HG02678 (cell line): ENCODE measurements at regions not wholly inside any gene's neighbourhood (a gene's known extent, or its start where the extent isn't known, plus 50 kb on each side); places are given as distances from the start of the nearest gene placed in this dataset.

Experiments used
- ATAC-seq: cut with Tn5 transposase; IDR thresholded peaks from one replicate; pipeline ENCODE4 v1.9.1; 2021; ENCODE audit warnings: mild to moderate bottlenecking, moderate library complexity; ENCODE audit not compliant: unreplicated experiment

- no peak for ATAC-seq
Observed at GRCh38 chr16:52237823-52238222, 309.1 kb downstream of the TOX3 start.

GRCh38 chr16:52235186-52235585 is 311.8 kb downstream of the TOX3 start:
- ATAC-seq, result no peak

GRCh38 chr16:52234626-52235025 is 312.3 kb downstream of the TOX3 start:
- ATAC-seq, result no peak

GRCh38 chr16:52229471-52229870 is 317.5 kb downstream of the TOX3 start:
- ATAC-seq, result no peak

GRCh38 chr16:52227851-52228250 is 319.1 kb downstream of the TOX3 start:
- no peak for ATAC-seq

GRCh38 chr16:52212841-52213240 is 334.1 kb downstream of the TOX3 start:
- ATAC-seq, result no peak

GRCh38 chr16:52209227-52209626 is 337.7 kb downstream of the TOX3 start:
- ATAC-seq, result no peak

- no peak for ATAC-seq
Observed at GRCh38 chr16:52203096-52203495, 343.8 kb downstream of the TOX3 start.

GRCh38 chr16:52193441-52193840 is 353.5 kb downstream of the TOX3 start:
- no peak for ATAC-seq

- ATAC-seq, result peak; percentile 48
Observed at GRCh38 chr16:52191531-52192134, 355.3 kb downstream of the TOX3 start.

- ATAC-seq, result no peak
Observed at GRCh38 chr16:52184336-52184735, 362.6 kb downstream of the TOX3 start.

GRCh38 chr16:52182840-52183239 is 364.1 kb downstream of the TOX3 start:
- ATAC-seq, result no peak

GRCh38 chr16:52174168-52174567 is 372.8 kb downstream of the TOX3 start:
- ATAC-seq, result no peak

- ATAC-seq, result no peak
Observed at GRCh38 chr16:52171481-52171880, 375.5 kb downstream of the TOX3 start.

- ATAC-seq, result no peak
Observed at GRCh38 chr16:52167328-52167727, 379.6 kb downstream of the TOX3 start.

- ATAC-seq, result no peak
Observed at GRCh38 chr16:52165961-52166360, 381.0 kb downstream of the TOX3 start.

GRCh38 chr16:52149003-52149402 is 397.9 kb downstream of the TOX3 start:
- ATAC-seq, result no peak

- ATAC-seq, result no peak
Observed at GRCh38 chr16:52141871-52142270, 405.1 kb downstream of the TOX3 start.

GRCh38 chr16:52128361-52128760 is 418.6 kb downstream of the TOX3 start:
- ATAC-seq, result no peak

GRCh38 chr16:52123842-52124241 is 423.1 kb downstream of the TOX3 start:
- ATAC-seq, result no peak

- ATAC-seq, result no peak
Observed at GRCh38 chr16:52123061-52123839, 423.7 kb downstream of the TOX3 start.

- no peak for ATAC-seq
Observed at GRCh38 chr16:52117171-52117570, 429.8 kb downstream of the TOX3 start.

- ATAC-seq, result no peak
Observed at GRCh38 chr16:52114379-52114778, 432.6 kb downstream of the TOX3 start.
